Activated CD4-positive, CD25-positive, alpha-beta regulatory T cell treated with anti-CD3 and anti-CD28 coated beads, Interleukin-2, amount 50 U/mL, for 16 hours (primary cell): ENCODE measurements at regions not wholly inside any gene's neighbourhood (a gene's known extent, or its start where the extent isn't known, plus 50 kb on each side); places are given as distances from the start of the nearest gene placed in this dataset.

Experiments used
- DNase-seq: peaks from one replicate; pipeline ENCODE4 v3.0.0-alpha.2; 2020; ENCODE audit warnings: low read depth, low spot score

GRCh38 chr1:195430826-195431225 lies 1177.4 kb downstream of the KCNT2 start:
- DNase-seq: no peak

GRCh38 chr1:195428927-195429326 lies 1179.3 kb downstream of the KCNT2 start:
- DNase-seq: no peak

- no peak for DNase-seq
Observed at GRCh38 chr1:195415584-195415983, 1192.7 kb downstream of the KCNT2 start.

- DNase-seq: no peak
Observed at GRCh38 chr1:195394567-195394966, 1213.7 kb downstream of the KCNT2 start.

- DNase-seq: no peak
Observed at GRCh38 chr1:195376190-195376589, 1232.0 kb downstream of the KCNT2 start.

GRCh38 chr1:195373856-195374255 lies 1234.4 kb downstream of the KCNT2 start:
- no peak for DNase-seq

GRCh38 chr1:195345149-195345548 lies 1263.1 kb downstream of the KCNT2 start:
- DNase-seq: no peak

GRCh38 chr1:195337646-195338045 lies 1270.6 kb downstream of the KCNT2 start:
- no peak for DNase-seq

- DNase-seq: no peak
Observed at GRCh38 chr1:195336812-195337211, 1271.4 kb downstream of the KCNT2 start.

GRCh38 chr1:195335541-195335940 lies 1272.7 kb downstream of the KCNT2 start:
- no peak for DNase-seq

GRCh38 chr1:195332102-195332501 lies 1276.1 kb downstream of the KCNT2 start:
- DNase-seq: no peak

GRCh38 chr1:195328681-195329080 lies 1279.6 kb downstream of the KCNT2 start:
- no peak for DNase-seq

- no peak for DNase-seq
Observed at GRCh38 chr1:195328102-195328501, 1280.1 kb downstream of the KCNT2 start.

GRCh38 chr1:195327361-195327760 lies 1280.9 kb downstream of the KCNT2 start:
- DNase-seq: no peak

GRCh38 chr1:195326325-195326724 lies 1281.9 kb downstream of the KCNT2 start:
- no peak for DNase-seq

- no peak for DNase-seq
Observed at GRCh38 chr1:195325181-195325580, 1283.1 kb downstream of the KCNT2 start.

GRCh38 chr1:195306281-195306680 lies 1302.0 kb downstream of the KCNT2 start:
- DNase-seq: no peak

GRCh38 chr1:195294911-195295310 lies 1313.3 kb downstream of the KCNT2 start:
- DNase-seq: no peak

- no peak for DNase-seq
Observed at GRCh38 chr1:195278644-195279043, 1329.6 kb downstream of the KCNT2 start.

GRCh38 chr1:195275710-195276109 lies 1332.5 kb downstream of the KCNT2 start:
- DNase-seq: no peak

GRCh38 chr1:195251900-195252299 lies 1356.3 kb downstream of the KCNT2 start:
- DNase-seq: no peak

- no peak for DNase-seq
Observed at GRCh38 chr1:195243492-195243891, 1364.7 kb downstream of the KCNT2 start.

- DNase-seq: no peak
Observed at GRCh38 chr1:195241066-195241465, 1367.2 kb downstream of the KCNT2 start.

GRCh38 chr1:195238313-195238712 lies 1369.9 kb downstream of the KCNT2 start:
- no peak for DNase-seq
